ENCODE measurements at regions not wholly inside any gene's neighbourhood (a gene's known extent, or its start where the extent isn't known, plus 50 kb on each side); places are given as distances from the start of the nearest gene placed in this dataset.
A peak's percentile ranks its signal among the peaks of the same experiment; 100 is the strongest.

DNA sequence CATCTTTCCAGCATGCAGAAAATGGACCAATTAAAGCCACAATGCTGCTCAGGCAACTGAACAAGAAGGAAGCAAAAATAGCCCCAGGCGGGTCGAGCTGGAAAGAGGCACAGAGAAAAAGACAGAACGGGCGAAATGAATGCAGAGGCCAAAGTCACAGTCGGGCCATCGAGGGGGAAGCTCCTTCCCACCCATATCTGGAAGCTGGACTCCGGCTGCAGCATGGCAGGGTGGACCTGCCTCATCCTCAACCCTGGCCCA, 58.6 kb upstream of the PRDM11 start:
- H3K9ac ChIP-seq (ENCODE audit: low read depth, low read length) = no peak overlapping the region
- no peaks in the 10 kb centered on the region for H3K27me3 ChIP-seq (ENCODE audit: insufficient read depth, low read length, poor library complexity)
- TF ChIP-seq, protein P1, sequence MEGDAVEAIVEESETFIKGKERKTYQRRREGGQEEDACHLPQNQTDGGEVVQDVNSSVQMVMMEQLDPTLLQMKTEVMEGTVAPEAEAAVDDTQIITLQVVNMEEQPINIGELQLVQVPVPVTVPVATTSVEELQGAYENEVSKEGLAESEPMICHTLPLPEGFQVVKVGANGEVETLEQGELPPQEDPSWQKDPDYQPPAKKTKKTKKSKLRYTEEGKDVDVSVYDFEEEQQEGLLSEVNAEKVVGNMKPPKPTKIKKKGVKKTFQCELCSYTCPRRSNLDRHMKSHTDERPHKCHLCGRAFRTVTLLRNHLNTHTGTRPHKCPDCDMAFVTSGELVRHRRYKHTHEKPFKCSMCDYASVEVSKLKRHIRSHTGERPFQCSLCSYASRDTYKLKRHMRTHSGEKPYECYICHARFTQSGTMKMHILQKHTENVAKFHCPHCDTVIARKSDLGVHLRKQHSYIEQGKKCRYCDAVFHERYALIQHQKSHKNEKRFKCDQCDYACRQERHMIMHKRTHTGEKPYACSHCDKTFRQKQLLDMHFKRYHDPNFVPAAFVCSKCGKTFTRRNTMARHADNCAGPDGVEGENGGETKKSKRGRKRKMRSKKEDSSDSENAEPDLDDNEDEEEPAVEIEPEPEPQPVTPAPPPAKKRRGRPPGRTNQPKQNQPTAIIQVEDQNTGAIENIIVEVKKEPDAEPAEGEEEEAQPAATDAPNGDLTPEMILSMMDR (IDR thresholded peaks at IDR 0.05; ENCODE audit: borderline replicate concordance, extremely low read depth, low read length, poor library complexity, severe bottlenecking) = no peak
- no peak for TF ChIP-seq EZH2 (IDR thresholded peaks at IDR 0.05; ENCODE audit: borderline replicate concordance, low read depth, low read length, severe bottlenecking)
- H3K4me2 ChIP-seq (ENCODE audit: insufficient read depth, low read length) = no peak overlapping the region
- DNase-seq (no peak), ATAC-seq (ENCODE audit: insufficient read depth, low read depth) (no peak)
- H3K79me2 ChIP-seq (ENCODE audit: insufficient read depth, low read length) = no peaks in the 10 kb centered on the region
- H2AFZ ChIP-seq (ENCODE audit: low read depth, low read length) = no peak overlapping the region
- peaks cover 2% of the 10 kb centered on the region for H3K4me1 ChIP-seq (ENCODE audit: insufficient read depth, low read length)
- no peaks in the 10 kb centered on the region for H3K9me3 ChIP-seq (ENCODE audit: insufficient read depth, low read length, severe bottlenecking)
- no peaks in the 10 kb centered on the region for H4K20me1 ChIP-seq (ENCODE audit: insufficient read depth, low read length)
- no peak overlapping the region for H3K27ac ChIP-seq (ENCODE audit: low read length)
- H3K4me3 ChIP-seq (ENCODE audit: low read depth in 1 of 2, low read length in 2 of 2) = no peak overlapping the region
- H3K36me3 ChIP-seq (ENCODE audit: insufficient read depth, low read length) = no peaks in the 10 kb centered on the region

GRCh38 chr11:45089251-45089650, 57.2 kb upstream of the PRDM11 start:
- Histone ChIP-seq H3K4me2 (ENCODE audit: insufficient read depth, low read length) (no peak overlapping the region), H3K9me3 (ENCODE audit: insufficient read depth, low read length, severe bottlenecking) (no peaks in the 10 kb centered on the region), H4K20me1 (ENCODE audit: insufficient read depth, low read length) (no peaks in the 10 kb centered on the region), H3K9ac (ENCODE audit: low read depth, low read length) (no peak overlapping the region), H3K27me3 (ENCODE audit: insufficient read depth, low read length, poor library complexity) (no peaks in the 10 kb centered on the region), H3K4me1 (ENCODE audit: insufficient read depth, low read length) (peaks cover 17% of the 10 kb centered on the region), H3K4me3 (ENCODE audit: low read depth in 1 of 2, low read length in 2 of 2) (no peak overlapping the region), H2AFZ (ENCODE audit: low read depth, low read length) (no peak overlapping the region), H3K79me2 (ENCODE audit: insufficient read depth, low read length) (no peaks in the 10 kb centered on the region), H3K36me3 (ENCODE audit: insufficient read depth, low read length) (no peaks in the 10 kb centered on the region), H3K27ac (ENCODE audit: low read length) (no peak overlapping the region)
- DNase-seq (no peak), ATAC-seq (ENCODE audit: insufficient read depth, low read depth) (no peak)
- TF ChIP-seq, protein P1 (IDR thresholded peaks at IDR 0.05; ENCODE audit: borderline replicate concordance, extremely low read depth, low read length, poor library complexity, severe bottlenecking) = no peak
- no peak for TF ChIP-seq EZH2 (IDR thresholded peaks at IDR 0.05; ENCODE audit: borderline replicate concordance, low read depth, low read length, severe bottlenecking)

- ATAC-seq (ENCODE audit: insufficient read depth, low read depth) (no peak), DNase-seq (peak; percentile 26)
- Histone ChIP-seq H3K4me3 (ENCODE audit: low read depth in 1 of 2, low read length in 2 of 2) (no peak overlapping the region), H4K20me1 (ENCODE audit: insufficient read depth, low read length) (no peaks in the 10 kb centered on the region), H2AFZ (ENCODE audit: low read depth, low read length) (no peak overlapping the region), H3K9ac (ENCODE audit: low read depth, low read length) (no peak overlapping the region), H3K4me1 (ENCODE audit: insufficient read depth, low read length) (peaks cover 23% of the 10 kb centered on the region), H3K27ac (ENCODE audit: low read length) (no peak overlapping the region), H3K4me2 (ENCODE audit: insufficient read depth, low read length) (no peak overlapping the region), H3K27me3 (ENCODE audit: insufficient read depth, low read length, poor library complexity) (no peaks in the 10 kb centered on the region), H3K79me2 (ENCODE audit: insufficient read depth, low read length) (no peaks in the 10 kb centered on the region), H3K36me3 (ENCODE audit: insufficient read depth, low read length) (no peaks in the 10 kb centered on the region), H3K9me3 (ENCODE audit: insufficient read depth, low read length, severe bottlenecking) (no peaks in the 10 kb centered on the region)
- TF ChIP-seq, protein P1 (IDR thresholded peaks at IDR 0.05; ENCODE audit: borderline replicate concordance, extremely low read depth, low read length, poor library complexity, severe bottlenecking) = peak; percentile 37
- no peak for TF ChIP-seq EZH2 (IDR thresholded peaks at IDR 0.05; ENCODE audit: borderline replicate concordance, low read depth, low read length, severe bottlenecking)
These were observed 56.6 kb upstream of the PRDM11 start for GRCh38 chr11:45089676-45090499.

Data from DND-41 (cell line).